HCT116 (cell line): ENCODE measurements at regions not wholly inside any gene's neighbourhood (a gene's known extent, or its start where the extent isn't known, plus 50 kb on each side); places are given as distances from the start of the nearest gene placed in this dataset.

Experiments used
- ATAC-seq: fragments of 200-7000 bp; cut with Tn5 transposase; 2 replicates; pipeline ENCODE4 v1.9.1; 2020; ENCODE audit warnings: mild to moderate bottlenecking, moderate library complexity
- BruUV-seq: library from RNA; stranded (reverse); fragments of 400-500 nt; replicated peaks from 2 replicates; lab custom pipeline; 2021; lab: Mats Ljungman, UMichigan
- CTCF ChIA-PET: fragments of 300-600 bp; sonication (Branson Sonifier 250); formaldehyde crosslinking; loops from one replicate; lab custom pipeline; 2021; ENCODE audit warnings: antibody characterized with exemption; lab: Charles Lee
- POLR2A ChIA-PET: fragments of 300-600, 350-600 bp; sonication (Branson Sonifier 250); formaldehyde crosslinking; loops from one replicate; lab custom pipeline; 2021; ENCODE audit warnings: antibody characterized with exemption; lab: Charles Lee
- RAD21 ChIA-PET, 2 experiments: fragments of 300-600 bp; sonication (Branson Sonifier 250); formaldehyde crosslinking; loops; one replicate each; lab custom pipeline; 2023; ENCODE audit warnings: low total read pairs in 2 of 2; ENCODE audit not compliant: uncharacterized antibody in 2 of 2, unreplicated experiment in 2 of 2, low non-redundant PET in 1 of 2; lab: Charles Lee
- DNase-seq: peaks from one replicate; pipeline ENCODE4 v3.0.0-alpha.2; 2010; ENCODE audit warnings: low read depth, low spot score
- H2AFZ ChIP-seq: fragments of 200-600 bp; shearing (Covaris generic), sonication (generic); 2 replicates; pipeline ENCODE4 v1.6.1; 2017; ENCODE audit warnings: low read depth, mixed run types, mixed read lengths, antibody characterized with exemption, low read length; ENCODE audit not compliant: poor library complexity, severe bottlenecking
- H3K27ac ChIP-seq: 2 replicates; pipeline ENCODE4 v1.5.1; 2012; ENCODE audit warnings: low read depth, low read length
- H3K27me3 ChIP-seq: fragments of 200-600 bp; sonication (generic); 2 replicates; pipeline ENCODE4 v1.6.1; 2016; ENCODE audit warnings: mixed run types, low read length, mixed read lengths; ENCODE audit not compliant: insufficient read depth
- H3K36me3 ChIP-seq, 2 experiments: fragments of 200-500 bp in 1 of 2; fragments of 200-600 bp in 1 of 2; sonication (Bioruptor generic) in 1 of 2; sonication (generic) in 1 of 2; 2 replicates each; pipeline versions ENCODE4 v1.5.1 to v1.6.1; 2014 to 2016; ENCODE audit warnings: low read length in 2 of 2, inconsistent platforms in 1 of 2, mixed read lengths in 1 of 2, mixed run types in 1 of 2; ENCODE audit not compliant: insufficient read depth in 2 of 2, control insufficient read depth in 1 of 2
- H3K4me1 ChIP-seq, 2 experiments: fragments of 200-600 bp in 1 of 2; sonication (generic) in 1 of 2; 2 replicates each; pipeline versions ENCODE4 v1.5.1 to v1.6.1; 2012 to 2017; ENCODE audit warnings: low read length in 2 of 2, inconsistent platforms in 1 of 2, mild to moderate bottlenecking in 1 of 2, mixed read lengths in 1 of 2, mixed run types in 1 of 2, moderate library complexity in 1 of 2; ENCODE audit not compliant: insufficient read depth in 2 of 2, control insufficient read depth in 1 of 2
- H3K4me2 ChIP-seq: fragments of 200-600 bp; sonication (generic); 2 replicates; pipeline ENCODE4 v1.6.1; 2017; ENCODE audit warnings: mixed run types, low read length, mixed read lengths
- H3K4me3 ChIP-seq, 2 experiments: fragments of 200-600 bp in 1 of 2; sonication (generic) in 1 of 2; replicated peaks in 1 of 2; 2 replicates each; pipeline ENCODE4 v1.5.1; 2011 to 2016; ENCODE audit warnings: low read length in 2 of 2, control low read depth in 1 of 2, low read depth in 1 of 2, mild to moderate bottlenecking in 1 of 2, mixed read lengths in 1 of 2, mixed run types in 1 of 2
- H3K79me2 ChIP-seq: fragments of 200-600 bp; sonication (generic); 2 replicates; pipeline ENCODE4 v1.6.1; 2017; ENCODE audit warnings: mild to moderate bottlenecking, mixed run types, low read length, moderate library complexity, mixed read lengths; ENCODE audit not compliant: insufficient read depth
- H3K9ac ChIP-seq: fragments of 200-600 bp; sonication (generic); 2 replicates; pipeline ENCODE4 v1.6.1; 2016; ENCODE audit warnings: low read length, mixed read lengths
- H3K9me2 ChIP-seq: fragments of 200-600 bp; sonication (generic), shearing (Covaris generic); 2 replicates; pipeline ENCODE4 v1.6.1; 2017; ENCODE audit warnings: mixed run types, mild to moderate bottlenecking, moderate library complexity; ENCODE audit not compliant: insufficient read depth
- H3K9me3 ChIP-seq, 2 experiments: fragments of 200-500 bp in 1 of 2; fragments of 200-600 bp in 1 of 2; sonication (Bioruptor generic) in 1 of 2; sonication (generic) in 1 of 2; 2 replicates each; pipeline ENCODE4 v1.6.1; 2014 to 2017; ENCODE audit warnings: low read length in 2 of 2, mixed read lengths in 2 of 2, inconsistent platforms in 1 of 2, low read depth in 1 of 2, mild to moderate bottlenecking in 1 of 2, mixed run types in 1 of 2, moderate library complexity in 1 of 2; ENCODE audit not compliant: control insufficient read depth in 1 of 2, insufficient read depth in 1 of 2
- H4K20me1 ChIP-seq: fragments of 200-600 bp; sonication (generic), shearing (Covaris generic); 2 replicates; pipeline ENCODE4 v1.6.1; 2017; ENCODE audit warnings: mixed run types, mild to moderate bottlenecking, moderate library complexity; ENCODE audit not compliant: insufficient read depth
- CEBPB ChIP-seq: IDR thresholded peaks from 2 replicates; pipeline ENCODE4 v1.6.1; 2012; ENCODE audit warnings: low read depth
- JUND ChIP-seq: IDR thresholded peaks from 2 replicates; pipeline ENCODE4 v1.6.1; 2012
- POLR2A ChIP-seq: IDR thresholded peaks from 2 replicates; pipeline ENCODE4 v1.7.0; 2011; ENCODE audit warnings: borderline replicate concordance; ENCODE audit not compliant: insufficient read depth, insufficient read length; ENCODE audit errors: extremely low read depth
- RAD21 ChIP-seq: IDR thresholded peaks from 2 replicates; pipeline ENCODE4 v1.6.1; 2012; ENCODE audit warnings: low read depth, mild to moderate bottlenecking
- SIN3A ChIP-seq: IDR thresholded peaks from 2 replicates; pipeline ENCODE4 v1.6.1; 2012; ENCODE audit warnings: low read depth
- SP1 ChIP-seq: IDR thresholded peaks from 2 replicates; pipeline ENCODE4 v1.6.1; 2012; ENCODE audit warnings: low read depth
- TCF7L2 ChIP-seq: IDR thresholded peaks from 2 replicates; pipeline ENCODE4 v1.7.0; 2011; ENCODE audit warnings: borderline replicate concordance, inconsistent platforms; ENCODE audit not compliant: insufficient read depth, insufficient read length; ENCODE audit errors: extremely low read depth
- YY1 ChIP-seq: IDR thresholded peaks from 2 replicates; pipeline ENCODE4 v1.6.1; 2011; ENCODE audit warnings: low read length, low read depth, moderate library complexity, mild to moderate bottlenecking; ENCODE audit not compliant: insufficient replicate concordance; ENCODE audit errors: extremely low read depth
- ZFX ChIP-seq: fragments of 450-650 bp; IDR thresholded peaks from 2 replicates; pipeline ENCODE4 v1.6.1; 2017
- intact Hi-C: fragments of 100-400 bp; cut with micrococcal nuclease; formaldehyde crosslinking; loops from 2 replicates; pipeline ENCODE4 v1.10.0; 2022
- TF ChIP-seq, protein P1 (sequence below): IDR thresholded peaks from 2 replicates; pipeline ENCODE4 v1.6.1; 2012
- TF ChIP-seq, protein P2 (sequence below): IDR thresholded peaks from 2 replicates; pipeline ENCODE4 v1.6.1; 2012; ENCODE audit warnings: low read depth

DNA sequence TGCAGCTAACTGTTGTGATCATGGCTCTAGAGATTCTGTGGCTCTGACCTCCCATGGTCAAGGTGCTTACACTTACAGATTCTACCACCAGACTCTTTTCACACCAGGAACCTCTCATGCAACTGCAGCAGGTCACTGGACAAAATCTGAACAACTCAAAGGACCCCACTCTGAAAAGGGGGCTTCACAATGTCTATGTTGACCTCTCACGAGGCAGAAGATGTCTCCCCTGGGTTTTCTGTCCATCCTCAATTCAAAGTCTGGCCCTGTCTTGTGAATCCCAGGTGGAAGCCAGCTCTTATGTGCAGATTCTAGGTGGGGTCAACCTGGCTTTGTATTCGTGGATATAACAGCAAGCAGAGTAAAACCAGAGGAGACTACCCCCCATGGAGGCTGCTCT lies 118.6 kb upstream of the ZNF479 start:
- CTCF ChIA-PET = no interaction called here
- H3K27me3 ChIP-seq = no peaks in the 10 kb centered on the region
- TF ChIP-seq SIN3A (no peak), CEBPB (no peak), JUND (no peak), TCF7L2 (no peak), YY1 (no peak)
- H3K79me2 ChIP-seq = no peaks in the 10 kb centered on the region
- RAD21 ChIA-PET = no interaction called here
- H3K9me2 ChIP-seq = no peaks in the 10 kb centered on the region
- ATAC-seq (no peak), DNase-seq (no peak)
- no peaks in the 10 kb centered on the region for H3K36me3 ChIP-seq
- H3K4me3 ChIP-seq = no peak overlapping the region
- intact Hi-C loops = no loop called here
- no peak overlapping the region for H3K27ac ChIP-seq
- POLR2A ChIA-PET = no interaction called here
- H3K4me2 ChIP-seq = no peak overlapping the region
- no peak overlapping the region for H3K9ac ChIP-seq
- no TSS peak for BruUV-seq
- peaks cover 0 to 13% of the 10 kb centered on the region in 2 experiments; a peak in 1 of 4 replicates for H3K9me3 ChIP-seq
- no peak overlapping the region for H2AFZ ChIP-seq
- H4K20me1 ChIP-seq = no peaks in the 10 kb centered on the region
- no peaks in the 10 kb centered on the region for H3K4me1 ChIP-seq

DNA sequence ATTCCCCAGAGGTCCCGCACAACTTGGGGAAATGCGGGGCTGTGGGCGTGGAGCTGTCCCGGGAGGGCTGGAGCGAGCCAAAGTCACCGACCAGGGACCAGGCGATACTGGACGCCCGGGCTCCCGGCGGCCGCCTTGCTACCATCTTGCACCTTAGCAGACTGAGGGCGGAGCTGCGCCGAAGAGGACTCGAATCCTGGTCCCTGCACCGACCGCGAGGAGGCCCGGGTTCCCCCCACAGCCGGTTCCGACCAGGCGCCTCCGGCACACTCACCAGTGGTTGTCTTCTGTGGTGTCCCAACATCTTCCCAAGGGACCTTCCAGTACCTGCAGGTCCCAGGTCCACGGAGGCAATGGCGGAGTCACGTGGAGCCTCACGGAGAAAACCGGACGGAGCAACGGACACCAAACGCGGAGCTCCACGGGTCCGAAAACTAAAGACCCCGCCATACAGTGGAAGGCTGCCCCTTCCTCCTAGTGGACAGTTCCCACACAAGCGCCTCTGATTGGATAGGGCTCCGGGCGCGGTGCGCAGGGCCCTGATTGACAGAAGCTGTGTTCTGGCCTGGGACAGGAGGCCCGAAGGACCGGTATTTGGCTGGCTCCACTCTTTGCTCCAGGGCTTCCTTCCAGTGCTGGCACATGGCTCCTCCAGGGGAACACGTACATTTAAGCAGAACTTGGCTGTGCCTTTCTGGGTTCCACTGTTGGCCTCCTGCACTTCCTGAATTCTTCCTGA lies 124.6 kb upstream of the ZNF479 start:
- Histone ChIP-seq H3K27ac (no peak overlapping the region), H2AFZ (no peak overlapping the region), H3K4me1 (no peaks in the 10 kb centered on the region), H3K27me3 (no peaks in the 10 kb centered on the region), H3K36me3 (no peaks in the 10 kb centered on the region), H3K9me3 (peaks cover 0 to 9% of the 10 kb centered on the region in 2 experiments; a peak in 1 of 4 replicates), H3K79me2 (no peaks in the 10 kb centered on the region)
- DNase-seq (no peak), ATAC-seq (no peak)
- RAD21 ChIA-PET = no interaction called here
- intact Hi-C loops = no loop called here
- TF ChIP-seq, protein P1, sequence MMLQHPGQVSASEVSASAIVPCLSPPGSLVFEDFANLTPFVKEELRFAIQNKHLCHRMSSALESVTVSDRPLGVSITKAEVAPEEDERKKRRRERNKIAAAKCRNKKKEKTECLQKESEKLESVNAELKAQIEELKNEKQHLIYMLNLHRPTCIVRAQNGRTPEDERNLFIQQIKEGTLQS = no peak
- TF ChIP-seq, protein P2, sequence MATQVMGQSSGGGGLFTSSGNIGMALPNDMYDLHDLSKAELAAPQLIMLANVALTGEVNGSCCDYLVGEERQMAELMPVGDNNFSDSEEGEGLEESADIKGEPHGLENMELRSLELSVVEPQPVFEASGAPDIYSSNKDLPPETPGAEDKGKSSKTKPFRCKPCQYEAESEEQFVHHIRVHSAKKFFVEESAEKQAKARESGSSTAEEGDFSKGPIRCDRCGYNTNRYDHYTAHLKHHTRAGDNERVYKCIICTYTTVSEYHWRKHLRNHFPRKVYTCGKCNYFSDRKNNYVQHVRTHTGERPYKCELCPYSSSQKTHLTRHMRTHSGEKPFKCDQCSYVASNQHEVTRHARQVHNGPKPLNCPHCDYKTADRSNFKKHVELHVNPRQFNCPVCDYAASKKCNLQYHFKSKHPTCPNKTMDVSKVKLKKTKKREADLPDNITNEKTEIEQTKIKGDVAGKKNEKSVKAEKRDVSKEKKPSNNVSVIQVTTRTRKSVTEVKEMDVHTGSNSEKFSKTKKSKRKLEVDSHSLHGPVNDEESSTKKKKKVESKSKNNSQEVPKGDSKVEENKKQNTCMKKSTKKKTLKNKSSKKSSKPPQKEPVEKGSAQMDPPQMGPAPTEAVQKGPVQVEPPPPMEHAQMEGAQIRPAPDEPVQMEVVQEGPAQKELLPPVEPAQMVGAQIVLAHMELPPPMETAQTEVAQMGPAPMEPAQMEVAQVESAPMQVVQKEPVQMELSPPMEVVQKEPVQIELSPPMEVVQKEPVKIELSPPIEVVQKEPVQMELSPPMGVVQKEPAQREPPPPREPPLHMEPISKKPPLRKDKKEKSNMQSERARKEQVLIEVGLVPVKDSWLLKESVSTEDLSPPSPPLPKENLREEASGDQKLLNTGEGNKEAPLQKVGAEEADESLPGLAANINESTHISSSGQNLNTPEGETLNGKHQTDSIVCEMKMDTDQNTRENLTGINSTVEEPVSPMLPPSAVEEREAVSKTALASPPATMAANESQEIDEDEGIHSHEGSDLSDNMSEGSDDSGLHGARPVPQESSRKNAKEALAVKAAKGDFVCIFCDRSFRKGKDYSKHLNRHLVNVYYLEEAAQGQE = no peak
- TF ChIP-seq ZFX (no peak), POLR2A (no peak), TCF7L2 (no peak), RAD21 (no peak), SP1 (no peak), JUND (no peak)
- TF ChIP-seq, all 23 proteins: peak for 0
- CTCF ChIA-PET = no interaction called here
- H3K4me3 ChIP-seq = no peak overlapping the region
- no peaks in the 10 kb centered on the region for H3K9me2 ChIP-seq
- POLR2A ChIA-PET = no interaction called here
- H3K4me2 ChIP-seq = no peak overlapping the region
- no peaks in the 10 kb centered on the region for H4K20me1 ChIP-seq
- H3K9ac ChIP-seq = no peak overlapping the region
- BruUV-seq = no TSS peak
